ENCODE measurements at regions not wholly inside any gene's neighbourhood (a gene's known extent, or its start where the extent isn't known, plus 50 kb on each side); places are given as distances from the start of the nearest gene placed in this dataset.

DNA sequence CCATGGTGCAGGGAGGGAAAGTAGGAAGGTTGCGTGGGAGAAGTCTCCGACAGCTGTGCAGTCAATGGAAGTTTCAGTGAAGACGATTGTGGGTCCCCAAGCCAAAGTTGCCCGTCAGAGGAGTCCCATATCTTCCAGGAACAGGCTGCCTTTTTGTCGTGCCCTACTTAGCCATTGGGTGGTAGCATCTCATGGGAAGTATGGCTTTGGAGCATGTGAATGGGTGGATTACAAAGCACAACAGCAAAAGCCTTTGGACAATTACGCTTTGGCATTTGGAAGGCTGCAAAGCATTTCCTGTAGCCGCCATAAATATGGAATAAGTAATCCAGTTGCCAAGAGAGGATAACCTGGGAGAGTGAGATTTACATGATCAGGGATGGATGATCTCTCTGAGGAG is 300.7 kb upstream of the BOD1L1 start:
- no peak overlapping the region for H3K4me3 Mint-ChIP-seq
- H3K27me3 Mint-ChIP-seq (ENCODE audit: low read depth, poor library complexity): no peaks in the 10 kb centered on the region

DNA sequence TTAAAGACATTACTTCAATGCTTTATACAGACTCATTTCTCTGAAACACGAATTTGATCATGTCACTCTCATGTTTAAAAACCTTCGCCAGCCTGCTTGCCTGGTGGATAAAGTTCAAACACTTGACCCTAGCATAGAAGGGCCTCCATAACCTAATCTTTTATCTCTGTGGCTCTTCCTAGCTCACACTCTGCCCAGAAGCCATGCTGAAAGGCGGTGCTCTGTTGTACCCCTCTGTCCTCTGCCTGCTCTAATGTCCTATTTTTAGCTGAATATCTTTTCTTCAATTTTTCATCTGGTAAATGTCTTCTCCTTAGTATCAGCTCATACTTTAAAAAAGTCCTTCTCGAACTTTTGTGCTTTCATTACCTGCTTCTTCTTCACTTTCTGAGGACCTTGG is 302.6 kb upstream of the BOD1L1 start:
- H3K4me1 Mint-ChIP-seq: no peaks in the 10 kb centered on the region
- H3K27ac Mint-ChIP-seq: no peak overlapping the region
- no peaks in the 10 kb centered on the region for H3K36me3 Mint-ChIP-seq (ENCODE audit: low read depth)
- no peak overlapping the region for H3K4me3 Mint-ChIP-seq
- TF ChIP-seq, protein P1, sequence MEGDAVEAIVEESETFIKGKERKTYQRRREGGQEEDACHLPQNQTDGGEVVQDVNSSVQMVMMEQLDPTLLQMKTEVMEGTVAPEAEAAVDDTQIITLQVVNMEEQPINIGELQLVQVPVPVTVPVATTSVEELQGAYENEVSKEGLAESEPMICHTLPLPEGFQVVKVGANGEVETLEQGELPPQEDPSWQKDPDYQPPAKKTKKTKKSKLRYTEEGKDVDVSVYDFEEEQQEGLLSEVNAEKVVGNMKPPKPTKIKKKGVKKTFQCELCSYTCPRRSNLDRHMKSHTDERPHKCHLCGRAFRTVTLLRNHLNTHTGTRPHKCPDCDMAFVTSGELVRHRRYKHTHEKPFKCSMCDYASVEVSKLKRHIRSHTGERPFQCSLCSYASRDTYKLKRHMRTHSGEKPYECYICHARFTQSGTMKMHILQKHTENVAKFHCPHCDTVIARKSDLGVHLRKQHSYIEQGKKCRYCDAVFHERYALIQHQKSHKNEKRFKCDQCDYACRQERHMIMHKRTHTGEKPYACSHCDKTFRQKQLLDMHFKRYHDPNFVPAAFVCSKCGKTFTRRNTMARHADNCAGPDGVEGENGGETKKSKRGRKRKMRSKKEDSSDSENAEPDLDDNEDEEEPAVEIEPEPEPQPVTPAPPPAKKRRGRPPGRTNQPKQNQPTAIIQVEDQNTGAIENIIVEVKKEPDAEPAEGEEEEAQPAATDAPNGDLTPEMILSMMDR (IDR thresholded peaks at IDR 0.05): no peak
- no peak for DNase-seq
- no peaks in the 10 kb centered on the region for H3K9me3 Mint-ChIP-seq
- peaks cover 5% of the 10 kb centered on the region for H3K27me3 Mint-ChIP-seq (ENCODE audit: low read depth, poor library complexity)

More for the DNA sequence above, 300.7 kb upstream of the BOD1L1 start:
- Mint-ChIP-seq H3K9me3 (peaks cover 5% of the 10 kb centered on the region), H3K27ac (no peak overlapping the region), H3K4me1 (no peaks in the 10 kb centered on the region), H3K36me3 (ENCODE audit: low read depth) (no peaks in the 10 kb centered on the region)
- DNase-seq: no peak
- TF ChIP-seq, protein P1 (IDR thresholded peaks at IDR 0.05): no peak

DNA sequence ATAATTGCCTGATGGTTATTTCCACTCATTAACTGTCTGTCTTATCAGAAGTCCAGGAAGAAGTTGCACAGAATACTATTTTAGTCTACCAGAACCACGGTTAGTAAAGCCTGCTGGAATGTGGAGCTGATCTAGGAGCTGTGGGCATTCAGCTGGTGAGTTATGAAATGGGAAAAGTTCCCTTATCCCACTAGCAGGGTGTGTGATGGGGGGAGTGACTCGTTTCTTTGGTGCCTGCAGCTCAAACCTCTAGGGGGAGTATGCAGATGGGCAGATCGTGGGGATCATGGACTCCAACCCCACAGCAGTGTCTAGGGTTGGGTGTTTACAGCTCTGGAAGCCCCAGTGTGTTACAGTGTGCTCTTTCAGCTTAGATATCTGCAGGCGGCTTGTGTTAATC is 305.7 kb upstream of the BOD1L1 start:
- Mint-ChIP-seq H3K9me3 (no peaks in the 10 kb centered on the region), H3K4me3 (no peak overlapping the region), H3K27ac (no peak overlapping the region), H3K4me1 (no peaks in the 10 kb centered on the region), H3K36me3 (ENCODE audit: low read depth) (no peaks in the 10 kb centered on the region), H3K27me3 (ENCODE audit: low read depth, poor library complexity) (peaks cover 5% of the 10 kb centered on the region)
- no peak for DNase-seq
- TF ChIP-seq, protein P1 (IDR thresholded peaks at IDR 0.05): no peak

DNA sequence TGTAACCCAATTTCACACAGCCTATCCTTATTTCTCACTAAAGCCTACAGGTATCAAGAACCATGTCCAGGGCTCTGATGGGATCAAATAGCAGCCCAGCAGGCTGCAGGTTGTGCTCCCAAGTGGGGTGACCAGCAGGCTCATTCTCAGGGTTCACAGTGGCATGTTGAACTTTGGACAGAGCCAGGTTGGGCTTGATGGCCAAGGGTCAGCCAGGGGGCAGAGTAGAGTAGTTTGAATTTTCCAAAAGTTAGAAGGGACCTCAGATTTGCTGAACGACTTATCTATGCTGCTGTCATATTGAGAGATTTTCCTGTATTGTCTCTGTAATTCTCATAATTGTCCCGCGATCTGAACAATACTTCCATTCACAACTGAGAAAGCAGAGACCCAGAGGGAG is 310.8 kb upstream of the BOD1L1 start:
- H3K4me1 Mint-ChIP-seq: no peaks in the 10 kb centered on the region
- DNase-seq: no peak
- H3K4me3 Mint-ChIP-seq: no peak overlapping the region
- H3K9me3 Mint-ChIP-seq: no peaks in the 10 kb centered on the region
- TF ChIP-seq, protein P1 (IDR thresholded peaks at IDR 0.05): no peak
- H3K27ac Mint-ChIP-seq: no peak overlapping the region
- peaks cover 4% of the 10 kb centered on the region for H3K27me3 Mint-ChIP-seq (ENCODE audit: low read depth, poor library complexity)
- H3K36me3 Mint-ChIP-seq (ENCODE audit: low read depth): no peaks in the 10 kb centered on the region

DNA sequence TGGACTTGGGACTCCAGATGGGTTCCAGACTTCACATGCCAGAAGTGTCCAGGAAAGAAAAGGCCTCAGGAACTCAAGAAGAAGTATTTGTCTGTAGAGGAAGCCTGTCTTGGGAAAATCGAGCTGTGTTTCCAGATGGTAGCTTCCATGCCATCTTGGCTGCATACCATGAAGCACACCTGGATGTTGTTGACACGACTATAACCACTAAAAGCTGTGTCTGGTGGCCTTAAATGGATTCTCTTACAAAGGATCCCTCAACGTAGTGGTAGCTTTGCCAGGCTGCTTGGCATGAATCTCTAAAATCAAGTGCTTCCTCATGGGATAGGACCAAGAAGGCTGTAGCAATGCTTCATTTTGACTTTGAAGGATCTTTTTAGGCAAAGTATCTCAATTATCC is 313.4 kb upstream of the BOD1L1 start:
- Mint-ChIP-seq H3K27ac (no peak overlapping the region), H3K9me3 (no peaks in the 10 kb centered on the region), H3K4me1 (no peaks in the 10 kb centered on the region), H3K36me3 (ENCODE audit: low read depth) (no peaks in the 10 kb centered on the region), H3K27me3 (ENCODE audit: low read depth, poor library complexity) (no peaks in the 10 kb centered on the region), H3K4me3 (no peak overlapping the region)
- TF ChIP-seq, protein P1 (IDR thresholded peaks at IDR 0.05): no peak
- DNase-seq: no peak

DNA sequence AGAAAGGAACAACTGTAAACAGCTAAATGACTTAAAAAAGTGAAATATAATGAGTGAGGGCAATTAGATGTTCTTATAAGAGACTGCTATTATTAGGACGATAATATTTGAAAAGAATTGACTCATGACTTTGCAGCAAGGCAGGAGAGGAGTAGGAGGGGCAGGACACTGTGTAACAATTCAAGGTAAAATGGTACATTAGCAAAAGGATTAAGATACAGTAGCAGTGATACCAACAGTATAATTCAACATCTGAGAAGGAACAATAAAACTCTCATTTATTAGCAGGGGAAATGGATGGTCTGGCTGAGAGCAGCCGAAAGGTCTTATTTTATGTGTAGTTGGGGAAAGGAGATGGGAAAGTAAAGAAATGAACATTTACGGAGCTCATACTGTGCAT is 315.5 kb upstream of the BOD1L1 start:
- TF ChIP-seq, protein P1 (IDR thresholded peaks at IDR 0.05): no peak
- no peak for DNase-seq
- no peaks in the 10 kb centered on the region for H3K36me3 Mint-ChIP-seq (ENCODE audit: low read depth)
- H3K27ac Mint-ChIP-seq: no peak overlapping the region
- H3K4me3 Mint-ChIP-seq: no peak overlapping the region
- H3K27me3 Mint-ChIP-seq (ENCODE audit: low read depth, poor library complexity): peaks cover 3% of the 10 kb centered on the region
- H3K9me3 Mint-ChIP-seq: no peaks in the 10 kb centered on the region
- H3K4me1 Mint-ChIP-seq: no peaks in the 10 kb centered on the region
